Endodermal cell (in vitro differentiated cells): ENCODE measurements at regions not wholly inside any gene's neighbourhood (a gene's known extent, or its start where the extent isn't known, plus 50 kb on each side); places are given as distances from the start of the nearest gene placed in this dataset.

Experiments used
- DNase-seq: peaks from one replicate; pipeline ENCODE4 v3.0.0-alpha.2; 2017
- H3K27ac ChIP-seq: 2 replicates; pipeline ENCODE4 v1.5.1; 2013; ENCODE audit warnings: mild to moderate bottlenecking, low read depth, low read length, moderate library complexity
- H3K27me3 ChIP-seq: 2 replicates; pipeline ENCODE4 v1.6.1; 2013; ENCODE audit warnings: mild to moderate bottlenecking, low read length, moderate library complexity; ENCODE audit not compliant: insufficient read depth, control insufficient read depth, poor library complexity, severe bottlenecking
- H3K36me3 ChIP-seq: 2 replicates; pipeline ENCODE4 v1.7.0; 2013; ENCODE audit warnings: mild to moderate bottlenecking, low read length, moderate library complexity; ENCODE audit not compliant: control insufficient read depth, insufficient read depth
- H3K4me1 ChIP-seq: one replicate; pipeline ENCODE4 v1.7.0; 2013; ENCODE audit warnings: low read length; ENCODE audit not compliant: control insufficient read depth, insufficient read depth
- H3K4me3 ChIP-seq: 2 replicates; pipeline ENCODE4 v1.5.1; 2013; ENCODE audit warnings: mild to moderate bottlenecking, low read length, moderate library complexity
- H3K9ac ChIP-seq: 2 replicates; pipeline ENCODE4 v1.6.1; 2013; ENCODE audit warnings: mild to moderate bottlenecking, low read length, moderate library complexity; ENCODE audit not compliant: poor library complexity, severe bottlenecking; ENCODE audit errors: extremely low read depth
- H3K9me3 ChIP-seq: 2 replicates; pipeline ENCODE4 v1.6.1; 2013; ENCODE audit warnings: mild to moderate bottlenecking, low read length, moderate library complexity; ENCODE audit not compliant: control insufficient read depth
- H3K27ac Mint-ChIP-seq: 2 replicates; pipeline ENCODE4 v1.8.0; 2020; ENCODE audit warnings: mixed read lengths
- H3K27me3 Mint-ChIP-seq: 2 replicates; pipeline ENCODE4 v1.8.0; 2021; ENCODE audit warnings: mild to moderate bottlenecking, mixed read lengths; ENCODE audit not compliant: insufficient read depth
- H3K36me3 Mint-ChIP-seq: 2 replicates; pipeline ENCODE4 v1.8.0; 2020; ENCODE audit warnings: low read depth, mixed read lengths
- H3K4me1 Mint-ChIP-seq: 2 replicates; pipeline ENCODE4 v1.8.0; 2020; ENCODE audit warnings: mixed read lengths
- H3K4me3 Mint-ChIP-seq: 2 replicates; pipeline ENCODE4 v1.8.0; 2020; ENCODE audit warnings: mild to moderate bottlenecking, moderate library complexity, mixed read lengths
- H3K9me3 Mint-ChIP-seq: 2 replicates; pipeline ENCODE4 v1.8.0; 2020; ENCODE audit warnings: mild to moderate bottlenecking, mixed read lengths
- CTCF ChIP-seq: fragments of 200-600 bp; sonication (generic); conservative IDR thresholded peaks from 2 replicates; pipeline ENCODE4 v1.5.0; 2021; ENCODE audit warnings: antibody characterized with exemption, mild to moderate bottlenecking
- WGBS, 2 experiments: methylation state at CpG; one replicate each; pipeline versions ENCODE4 v1.1.5 to v1.1.7; 2013; ENCODE audit warnings: missing lambda C conversion rate in 2 of 2, mixed read lengths in 1 of 2; ENCODE audit not compliant: insufficient coverage in 1 of 2, insufficient read length in 1 of 2; 5-methylcytosine and 5-hydroxymethylcytosine counted together

GRCh38 chr13:33742321-33742720 is 75.6 kb upstream of the RFC3 start:
- 95 to 97% methylated on average over 3 to 4 of the region's 4 CpGs for WGBS, 2 experiments
- Histone ChIP-seq H3K9ac (no peak overlapping the region), H3K4me3 (peak overlapping the region; percentile 20), H3K36me3 (no peaks in the 10 kb centered on the region), H3K9me3 (peaks cover 15% of the 10 kb centered on the region), H3K4me1 (peaks cover 18% of the 10 kb centered on the region), H3K27me3 (no peaks in the 10 kb centered on the region), H3K27ac (no peak overlapping the region)
- no peak overlapping the region for H3K27ac Mint-ChIP-seq
- peaks cover 33% of the 10 kb centered on the region for H3K4me1 Mint-ChIP-seq
- no peaks in the 10 kb centered on the region for H3K36me3 Mint-ChIP-seq
- no peaks in the 10 kb centered on the region for H3K27me3 Mint-ChIP-seq
- no peak for TF ChIP-seq CTCF
- H3K4me3 Mint-ChIP-seq: no peak overlapping the region
- DNase-seq: no peak
- H3K9me3 Mint-ChIP-seq: no peaks in the 10 kb centered on the region

- no peak for TF ChIP-seq CTCF
- Histone ChIP-seq H3K9me3 (peaks cover 21% of the 10 kb centered on the region), H3K27me3 (no peaks in the 10 kb centered on the region), H3K27ac (no peak overlapping the region), H3K36me3 (no peaks in the 10 kb centered on the region), H3K4me1 (peaks cover 18% of the 10 kb centered on the region), H3K4me3 (no peak overlapping the region), H3K9ac (peak overlapping the region; percentile 17)
- no peaks in the 10 kb centered on the region for H3K9me3 Mint-ChIP-seq
- H3K4me3 Mint-ChIP-seq: no peak overlapping the region
- DNase-seq: peak; percentile 49
- WGBS, 2 experiments: 87 to 94% methylated on average over 3 to 6 of the region's 6 CpGs
- H3K36me3 Mint-ChIP-seq: no peaks in the 10 kb centered on the region
- no peaks in the 10 kb centered on the region for H3K27me3 Mint-ChIP-seq
- peaks cover 30% of the 10 kb centered on the region for H3K4me1 Mint-ChIP-seq
- peak overlapping the region; percentile 86 for H3K27ac Mint-ChIP-seq
These were observed 74.2 kb upstream of the RFC3 start for GRCh38 chr13:33743438-33744368.

- Histone ChIP-seq H3K9me3 (peaks cover 21% of the 10 kb centered on the region), H3K4me3 (no peak overlapping the region), H3K36me3 (no peaks in the 10 kb centered on the region), H3K4me1 (peaks cover 15% of the 10 kb centered on the region), H3K27me3 (no peaks in the 10 kb centered on the region), H3K9ac (no peak overlapping the region), H3K27ac (no peak overlapping the region)
- peaks cover 20% of the 10 kb centered on the region for H3K4me1 Mint-ChIP-seq
- no peak for TF ChIP-seq CTCF
- no peaks in the 10 kb centered on the region for H3K36me3 Mint-ChIP-seq
- H3K9me3 Mint-ChIP-seq: no peaks in the 10 kb centered on the region
- no peaks in the 10 kb centered on the region for H3K27me3 Mint-ChIP-seq
- 80 to 95% methylated on average over 1 to 3 of the region's 3 CpGs for WGBS, 2 experiments
- no peak overlapping the region for H3K27ac Mint-ChIP-seq
- no peak for DNase-seq
- no peak overlapping the region for H3K4me3 Mint-ChIP-seq
These were observed 73.2 kb upstream of the RFC3 start for GRCh38 chr13:33744589-33745369.
